CD4-positive, alpha-beta T cell (primary cell): ENCODE measurements at regions not wholly inside any gene's neighbourhood (a gene's known extent, or its start where the extent isn't known, plus 50 kb on each side); places are given as distances from the start of the nearest gene placed in this dataset.

ENCODE experiments used
- ATAC-seq: fragments of 200-7000 bp; cut with Tn5 transposase; one replicate; pipeline ENCODE4 v1.10.0; 2022; ENCODE audit warnings: mild to moderate bottlenecking; ENCODE audit not compliant: poor library complexity
- CTCF ChIA-PET: fragments of 350-600 bp; sonication (Branson Sonifier 250); formaldehyde crosslinking; loops from one replicate; lab custom pipeline; 2021; ENCODE audit warnings: antibody characterized with exemption, inconsistent platforms; lab: Charles Lee
- POLR2A ChIA-PET: fragments of 350-600 bp; sonication (Branson Sonifier 250); formaldehyde crosslinking; loops from one replicate; lab custom pipeline; 2021; ENCODE audit warnings: antibody characterized with exemption, inconsistent platforms; lab: Charles Lee
- DNase-seq, 14 experiments: peaks; one replicate each; pipeline ENCODE4 v3.0.0-alpha.2; 2013 to 2020; ENCODE audit warnings: mixed read lengths in 2 of 14
- H3K27ac ChIP-seq, 2 donors: one replicate each; pipeline versions ENCODE4 v1.5.1 to v1.7.0; 2013; ENCODE audit warnings: low read length in 2 of 2, low read depth in 1 of 2, mild to moderate bottlenecking in 1 of 2
- H3K27me3 ChIP-seq, 2 experiments: 1 replicate in 1 of 2; 2 replicates in 1 of 2; pipeline versions ENCODE4 v1.6.1 to v1.7.0; 2013; ENCODE audit warnings: low read length in 2 of 2, control low read depth in 1 of 2, mild to moderate bottlenecking in 1 of 2, moderate library complexity in 1 of 2; ENCODE audit not compliant: insufficient read depth in 2 of 2, control insufficient read depth in 1 of 2
- H3K36me3 ChIP-seq: one replicate; pipeline ENCODE4 v1.6.1; 2013; ENCODE audit warnings: low read length, control low read depth; ENCODE audit not compliant: insufficient read depth
- H3K4me1 ChIP-seq: one replicate; pipeline ENCODE4 v1.6.1; 2013; ENCODE audit warnings: low read length, control low read depth; ENCODE audit not compliant: insufficient read depth
- H3K4me3 ChIP-seq: one replicate; pipeline ENCODE4 v1.5.1; 2013; ENCODE audit warnings: mild to moderate bottlenecking, low read length, moderate library complexity
- H3K9me3 ChIP-seq, 2 experiments: 1 replicate in 1 of 2; 2 replicates in 1 of 2; pipeline versions ENCODE4 v1.6.1 to v1.7.0; 2013; ENCODE audit warnings: low read length in 2 of 2, mild to moderate bottlenecking in 2 of 2, control low read depth in 1 of 2, moderate library complexity in 1 of 2; ENCODE audit not compliant: control insufficient read depth in 1 of 2, insufficient read depth in 1 of 2
- H3K27ac Mint-ChIP-seq: one replicate; pipeline ENCODE4 v1.8.0; 2020; ENCODE audit warnings: mixed read lengths
- H3K27me3 Mint-ChIP-seq: one replicate; pipeline ENCODE4 v1.8.0; 2021; ENCODE audit warnings: mixed read lengths
- H3K36me3 Mint-ChIP-seq: one replicate; pipeline ENCODE4 v1.8.0; 2021; ENCODE audit warnings: low read depth, mixed read lengths
- H3K4me1 Mint-ChIP-seq: one replicate; pipeline ENCODE4 v1.8.0; 2021; ENCODE audit warnings: low read depth, mixed read lengths
- H3K4me3 Mint-ChIP-seq: one replicate; pipeline ENCODE4 v1.8.0; 2020; ENCODE audit warnings: mild to moderate bottlenecking, mixed read lengths
- H3K9me3 Mint-ChIP-seq: one replicate; pipeline ENCODE4 v1.8.0; 2020; ENCODE audit warnings: mixed read lengths
- intact Hi-C, 2 experiments: fragments of 100-400 bp; cut with DNase I in 1 of 2; cut with micrococcal nuclease in 1 of 2; formaldehyde crosslinking; loops; one replicate each; pipeline versions ENCODE4 v1.15.1 to v1.9.0; 2023 to 2025; cut with DNase I, micrococcal nuclease
- TF ChIP-seq, protein P1 (sequence below): fragments of 200-600 bp; IDR thresholded peaks from one replicate; pipeline ENCODE4 v1.8.0; 2022; ENCODE audit warnings: antibody characterized with exemption, mild to moderate bottlenecking

DNA sequence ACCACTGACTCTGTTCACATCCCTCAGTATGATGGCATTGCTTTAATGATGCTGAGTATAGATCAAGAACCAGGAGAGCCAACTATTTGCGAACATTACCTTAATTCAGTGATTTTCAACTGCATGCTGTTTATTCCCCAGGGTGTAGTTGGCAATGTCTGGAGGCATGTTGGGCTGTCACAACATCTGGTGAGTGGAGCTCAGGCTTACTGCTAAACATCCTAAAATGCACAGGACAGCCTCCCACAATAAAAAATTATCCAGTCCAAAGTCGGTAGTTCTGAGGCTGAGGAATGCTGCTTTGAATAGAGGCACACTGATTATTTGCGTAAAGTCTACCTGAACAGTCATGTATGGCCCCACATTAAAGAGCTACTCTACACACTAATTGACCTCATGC is 94.8 kb upstream of the OPRM1 start:
- DNase-seq (no peak), ATAC-seq (no peak)
- no peaks in the 10 kb centered on the region for H3K9me3 ChIP-seq
- TF ChIP-seq, protein P1, sequence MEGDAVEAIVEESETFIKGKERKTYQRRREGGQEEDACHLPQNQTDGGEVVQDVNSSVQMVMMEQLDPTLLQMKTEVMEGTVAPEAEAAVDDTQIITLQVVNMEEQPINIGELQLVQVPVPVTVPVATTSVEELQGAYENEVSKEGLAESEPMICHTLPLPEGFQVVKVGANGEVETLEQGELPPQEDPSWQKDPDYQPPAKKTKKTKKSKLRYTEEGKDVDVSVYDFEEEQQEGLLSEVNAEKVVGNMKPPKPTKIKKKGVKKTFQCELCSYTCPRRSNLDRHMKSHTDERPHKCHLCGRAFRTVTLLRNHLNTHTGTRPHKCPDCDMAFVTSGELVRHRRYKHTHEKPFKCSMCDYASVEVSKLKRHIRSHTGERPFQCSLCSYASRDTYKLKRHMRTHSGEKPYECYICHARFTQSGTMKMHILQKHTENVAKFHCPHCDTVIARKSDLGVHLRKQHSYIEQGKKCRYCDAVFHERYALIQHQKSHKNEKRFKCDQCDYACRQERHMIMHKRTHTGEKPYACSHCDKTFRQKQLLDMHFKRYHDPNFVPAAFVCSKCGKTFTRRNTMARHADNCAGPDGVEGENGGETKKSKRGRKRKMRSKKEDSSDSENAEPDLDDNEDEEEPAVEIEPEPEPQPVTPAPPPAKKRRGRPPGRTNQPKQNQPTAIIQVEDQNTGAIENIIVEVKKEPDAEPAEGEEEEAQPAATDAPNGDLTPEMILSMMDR, result no peak
- no peaks in the 10 kb centered on the region for H3K4me1 Mint-ChIP-seq
- no peak overlapping the region for H3K27ac ChIP-seq
- H3K4me3 Mint-ChIP-seq, result no peak overlapping the region
- CTCF ChIA-PET, result interaction anchor here (0.6 kb wide), 1 partner anchor 11 kb away, joined by 3 read pairs; no protein-coding TSS in a partner anchor
- H3K9me3 Mint-ChIP-seq, result no peaks in the 10 kb centered on the region
- H3K36me3 ChIP-seq, result no peaks in the 10 kb centered on the region
- H3K27ac Mint-ChIP-seq, result no peak overlapping the region
- POLR2A ChIA-PET, result no interaction called here
- H3K27me3 Mint-ChIP-seq, result peaks cover 5% of the 10 kb centered on the region
- H3K27me3 ChIP-seq, result no peaks in the 10 kb centered on the region
- no peak overlapping the region for H3K4me3 ChIP-seq
- no peaks in the 10 kb centered on the region for H3K36me3 Mint-ChIP-seq
- H3K4me1 ChIP-seq, result no peaks in the 10 kb centered on the region
- intact Hi-C loops, result no loop called here

DNA sequence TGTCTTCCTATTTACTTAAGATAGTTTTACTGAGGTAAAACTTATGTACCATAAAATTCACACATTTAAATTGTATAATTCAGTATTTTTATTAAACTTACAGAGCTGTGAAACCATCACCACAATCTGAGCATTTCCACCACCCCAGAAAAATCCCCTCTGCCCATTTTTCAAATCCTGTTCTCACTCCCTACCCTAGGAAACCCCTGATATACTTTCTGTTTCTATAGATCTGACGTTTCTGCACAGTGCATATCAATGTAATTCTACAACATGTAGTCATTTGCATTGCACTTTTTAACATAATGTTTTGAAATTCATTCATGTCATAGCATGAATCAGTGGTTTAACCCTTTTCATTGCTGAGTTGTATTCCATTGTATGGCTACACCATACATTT is 96.7 kb upstream of the OPRM1 start:
- no peaks in the 10 kb centered on the region for H3K27me3 Mint-ChIP-seq
- no peaks in the 10 kb centered on the region for H3K9me3 ChIP-seq
- no peaks in the 10 kb centered on the region for H3K36me3 Mint-ChIP-seq
- ChIA-PET CTCF (no interaction called here), POLR2A (no interaction called here)
- TF ChIP-seq, protein P1, result no peak
- DNase-seq, result no peak
- H3K36me3 ChIP-seq, result no peaks in the 10 kb centered on the region
- H3K27ac ChIP-seq, result no peak overlapping the region
- H3K9me3 Mint-ChIP-seq, result no peaks in the 10 kb centered on the region
- H3K27me3 ChIP-seq, result no peaks in the 10 kb centered on the region
- no peaks in the 10 kb centered on the region for H3K4me1 ChIP-seq
- H3K4me1 Mint-ChIP-seq, result no peaks in the 10 kb centered on the region
- H3K4me3 ChIP-seq, result no peak overlapping the region
- no peak for ATAC-seq
- no peak overlapping the region for H3K4me3 Mint-ChIP-seq
- no peak overlapping the region for H3K27ac Mint-ChIP-seq
- intact Hi-C loops, result no loop called here

DNA sequence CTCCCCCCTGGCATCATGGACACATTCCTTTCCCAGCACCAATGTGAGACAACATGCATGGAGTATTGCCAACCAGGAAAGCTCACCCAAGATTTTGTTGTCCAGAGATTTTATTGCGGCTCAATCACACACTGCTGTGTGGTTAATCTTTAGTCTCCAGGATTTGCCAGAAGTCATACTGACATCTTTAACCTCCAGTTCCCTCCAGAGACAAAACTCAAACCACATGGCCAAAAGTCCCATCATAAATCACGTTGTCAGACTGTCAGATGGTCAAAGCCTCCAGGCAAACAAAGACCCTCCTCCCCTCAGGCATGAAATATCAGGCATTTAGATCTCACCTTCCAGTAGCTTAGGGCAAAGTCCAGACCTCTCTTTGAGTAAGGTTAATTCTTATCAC is 97.3 kb upstream of the OPRM1 start:
- Histone ChIP-seq H3K27ac (no peak overlapping the region), H3K4me1 (no peaks in the 10 kb centered on the region), H3K4me3 (no peak overlapping the region), H3K36me3 (no peaks in the 10 kb centered on the region), H3K27me3 (no peaks in the 10 kb centered on the region), H3K9me3 (no peaks in the 10 kb centered on the region)
- no peak overlapping the region for H3K27ac Mint-ChIP-seq
- no peaks in the 10 kb centered on the region for H3K27me3 Mint-ChIP-seq
- POLR2A ChIA-PET, result no interaction called here
- intact Hi-C loops, result no loop called here
- ATAC-seq (no peak), DNase-seq (no peak)
- no peaks in the 10 kb centered on the region for H3K9me3 Mint-ChIP-seq
- no peaks in the 10 kb centered on the region for H3K4me1 Mint-ChIP-seq
- no peak overlapping the region for H3K4me3 Mint-ChIP-seq
- TF ChIP-seq, protein P1, result no peak
- H3K36me3 Mint-ChIP-seq, result no peaks in the 10 kb centered on the region
- CTCF ChIA-PET, result no interaction called here
